Activated CD4-positive, alpha-beta T cell treated with anti-CD3 and anti-CD28 coated beads for 4 hours (primary cell): ENCODE measurements at regions not wholly inside any gene's neighbourhood (a gene's known extent, or its start where the extent isn't known, plus 50 kb on each side); places are given as distances from the start of the nearest gene placed in this dataset.
"Not testable (repeated sequence)": the region's sequence is repeated elsewhere in the genome, so short reads cannot be mapped to it uniquely, and the experiment has no call there.

Experiments
- DNase-seq, 2 donors: peaks; one replicate each; pipeline ENCODE4 v3.0.0-alpha.2; 2020

- no peak for DNase-seq
Observed at GRCh38 chr11:86861810-86862209, 61.5 kb downstream of the PRSS23 start.

GRCh38 chr11:86863476-86863875 is 63.1 kb downstream of the PRSS23 start:
- no peak for DNase-seq

GRCh38 chr11:86865436-86865835 is 65.1 kb downstream of the PRSS23 start:
- no peak for DNase-seq

GRCh38 chr11:86869531-86869930 is 69.2 kb downstream of the PRSS23 start:
- no peak for DNase-seq

- DNase-seq = peak; percentile 18 to 20
Observed at GRCh38 chr11:86869966-86870570, 69.7 kb downstream of the PRSS23 start.

- no peak for DNase-seq
Observed at GRCh38 chr11:86873573-86874083, 73.3 kb downstream of the PRSS23 start.

GRCh38 chr11:86874304-86875056 is 74.1 kb downstream of the PRSS23 start:
- no peak for DNase-seq

- DNase-seq = no peak
Observed at GRCh38 chr11:86876716-86877234, 76.4 kb downstream of the PRSS23 start.

- no peak for DNase-seq
Observed at GRCh38 chr11:86877503-86877902, 77.2 kb downstream of the PRSS23 start.

GRCh38 chr11:86879241-86879640 is 76.0 kb downstream of the FZD4 start:
- not testable (repeated sequence) for DNase-seq

GRCh38 chr11:86885311-86885710 is 69.9 kb downstream of the FZD4 start:
- no peak for DNase-seq

GRCh38 chr11:86888164-86889000 is 66.8 kb downstream of the FZD4 start:
- no peak for DNase-seq

GRCh38 chr11:86889001-86889341 is 66.2 kb downstream of the FZD4 start:
- DNase-seq = no peak

GRCh38 chr11:86891036-86891435 is 64.2 kb downstream of the FZD4 start:
- no peak for DNase-seq

- DNase-seq = no peak
Observed at GRCh38 chr11:86893235-86893634, 62.0 kb downstream of the FZD4 start.
